RWPE2 (cell line): ENCODE measurements at regions not wholly inside any gene's neighbourhood (a gene's known extent, or its start where the extent isn't known, plus 50 kb on each side); places are given as distances from the start of the nearest gene placed in this dataset.

ENCODE experiments used
- ATAC-seq: fragments of 200-7000 bp; cut with Tn5 transposase; 3 replicates; pipeline ENCODE4 v1.9.1; 2021; ENCODE audit warnings: low read depth
- DNase-seq: peaks from one replicate; pipeline ENCODE4 v3.0.0-alpha.2; 2020; ENCODE audit warnings: low spot score
- H3K27ac ChIP-seq: fragments of 450-650 bp; 2 replicates; pipeline ENCODE4 v1.5.1; 2017; ENCODE audit warnings: mild to moderate bottlenecking; ENCODE audit not compliant: poor library complexity, severe bottlenecking
- H3K27me3 ChIP-seq: fragments of 250-450 bp; sonication (Bioruptor Pico); 2 replicates; pipeline ENCODE4 v1.5.1; 2021; ENCODE audit warnings: mild to moderate bottlenecking, moderate library complexity; ENCODE audit not compliant: insufficient read depth, poor library complexity, severe bottlenecking
- H3K36me3 ChIP-seq: fragments of 250-450 bp; sonication (Bioruptor Pico); 2 replicates; pipeline ENCODE4 v1.5.1; 2020; ENCODE audit warnings: low read depth, mild to moderate bottlenecking, moderate library complexity
- H3K4me1 ChIP-seq: fragments of 250-450 bp; sonication (Bioruptor Pico); 2 replicates; pipeline ENCODE4 v1.5.1; 2021; ENCODE audit warnings: mild to moderate bottlenecking, moderate library complexity; ENCODE audit not compliant: insufficient read depth, poor library complexity, severe bottlenecking
- H3K4me3 ChIP-seq: fragments of 250-450 bp; sonication (Bioruptor Pico); 2 replicates; pipeline ENCODE4 v1.5.1; 2021; ENCODE audit warnings: mild to moderate bottlenecking, moderate library complexity; ENCODE audit not compliant: severe bottlenecking
- H3K9me3 ChIP-seq: fragments of 250-450 bp; sonication (Bioruptor Pico); 2 replicates; pipeline ENCODE4 v1.5.1; 2021; ENCODE audit warnings: mild to moderate bottlenecking, moderate library complexity; ENCODE audit not compliant: severe bottlenecking
- CTCF ChIP-seq: fragments of 450-650 bp; IDR thresholded peaks from one replicate; pipeline ENCODE4 v1.5.1; 2017; ENCODE audit warnings: mild to moderate bottlenecking, moderate library complexity; ENCODE audit not compliant: poor library complexity, severe bottlenecking

DNA sequence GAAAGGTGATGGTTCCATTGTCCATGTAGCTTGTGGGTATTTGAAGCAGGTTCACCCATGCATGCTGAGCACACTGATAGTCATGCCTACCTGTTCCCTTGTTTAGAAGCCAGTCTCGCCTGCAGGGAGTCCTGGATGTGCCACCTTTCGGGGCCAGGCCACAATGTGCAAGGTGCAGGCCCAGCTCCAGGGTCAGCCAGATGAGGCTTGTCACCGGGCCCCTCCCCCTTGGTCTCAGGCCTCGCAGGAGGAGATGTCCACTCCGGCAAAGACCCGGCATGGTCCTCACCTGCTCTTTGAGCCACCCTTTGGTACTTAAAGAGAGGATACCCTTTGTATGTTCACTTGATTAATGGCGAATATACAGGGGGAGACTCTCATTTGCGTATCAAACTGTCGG, 140.4 kb upstream of the RTL1 start:
- Histone ChIP-seq H3K9me3 (no peaks in the 10 kb centered on the region), H3K4me3 (no peak overlapping the region), H3K4me1 (no peaks in the 10 kb centered on the region), H3K27me3 (no peaks in the 10 kb centered on the region), H3K36me3 (peaks cover 8% of the 10 kb centered on the region; the same call in 1 of the 2 replicates), H3K27ac (no peak overlapping the region)
- TF ChIP-seq CTCF, result no peak
- DNase-seq (no peak), ATAC-seq (no peak)

DNA sequence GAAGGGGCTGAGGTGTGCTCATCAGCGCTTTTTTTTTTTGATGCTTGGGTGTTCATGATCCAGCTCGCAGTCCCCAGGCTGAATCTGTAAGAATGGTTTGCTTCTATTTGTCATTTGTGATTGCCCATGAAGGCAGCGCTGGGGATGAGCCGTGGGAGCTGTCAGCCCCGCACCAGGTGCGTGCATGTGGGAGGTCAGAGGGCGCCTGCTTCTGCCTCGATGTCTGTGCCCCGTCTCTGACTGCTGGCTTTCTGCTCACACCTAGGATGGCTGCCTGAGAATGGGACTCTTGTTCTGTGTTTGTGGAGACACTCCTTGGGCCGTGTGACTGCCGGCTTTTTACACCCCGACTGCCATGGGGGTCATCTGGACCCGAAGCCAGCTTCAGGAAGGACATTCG, 141.2 kb upstream of the RTL1 start:
- Histone ChIP-seq H3K4me3 (no peak overlapping the region), H3K27ac (no peak overlapping the region), H3K27me3 (no peaks in the 10 kb centered on the region), H3K36me3 (peaks cover 1% of the 10 kb centered on the region; the same call in 1 of the 2 replicates), H3K9me3 (no peaks in the 10 kb centered on the region), H3K4me1 (no peaks in the 10 kb centered on the region)
- no peak for TF ChIP-seq CTCF
- ATAC-seq (no peak), DNase-seq (no peak)

DNA sequence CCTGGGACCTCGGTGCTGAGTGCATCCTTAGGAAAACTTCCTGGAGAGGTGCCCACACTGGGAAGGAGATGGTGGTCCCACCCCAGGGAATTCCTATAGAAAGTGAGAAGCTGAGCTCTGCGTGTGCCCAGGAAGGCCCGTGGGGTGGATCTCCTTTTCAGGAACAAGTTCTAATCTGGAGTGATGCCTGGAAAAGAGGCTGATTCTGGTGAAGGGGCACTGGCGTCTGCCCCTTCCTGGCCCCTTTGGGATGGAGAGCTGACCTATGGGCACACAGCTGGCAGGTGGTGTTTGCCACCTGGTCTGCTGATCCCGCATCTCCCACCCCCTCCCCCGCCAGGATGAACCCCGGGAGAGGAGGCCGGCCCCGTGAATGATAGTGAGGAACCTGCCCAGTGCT, 142.0 kb upstream of the RTL1 start:
- no peak for ATAC-seq

GRCh38 chr14:101046071-101046470, 142.5 kb upstream of the RTL1 start:
- H3K9me3 ChIP-seq, result no peaks in the 10 kb centered on the region
- H3K4me3 ChIP-seq, result no peak overlapping the region
- no peak for TF ChIP-seq CTCF
- H3K27me3 ChIP-seq, result no peaks in the 10 kb centered on the region
- no peaks in the 10 kb centered on the region for H3K4me1 ChIP-seq
- DNase-seq (no peak), ATAC-seq (no peak)
- H3K27ac ChIP-seq, result no peak overlapping the region
- H3K36me3 ChIP-seq, result no peaks in the 10 kb centered on the region

More for the DNA sequence above, 142.0 kb upstream of the RTL1 start:
- no peaks in the 10 kb centered on the region for H3K27me3 ChIP-seq
- no peaks in the 10 kb centered on the region for H3K9me3 ChIP-seq
- DNase-seq, result no peak
- H3K4me3 ChIP-seq, result no peak overlapping the region
- TF ChIP-seq CTCF, result no peak
- no peaks in the 10 kb centered on the region for H3K36me3 ChIP-seq
- no peaks in the 10 kb centered on the region for H3K4me1 ChIP-seq
- H3K27ac ChIP-seq, result no peak overlapping the region

DNA sequence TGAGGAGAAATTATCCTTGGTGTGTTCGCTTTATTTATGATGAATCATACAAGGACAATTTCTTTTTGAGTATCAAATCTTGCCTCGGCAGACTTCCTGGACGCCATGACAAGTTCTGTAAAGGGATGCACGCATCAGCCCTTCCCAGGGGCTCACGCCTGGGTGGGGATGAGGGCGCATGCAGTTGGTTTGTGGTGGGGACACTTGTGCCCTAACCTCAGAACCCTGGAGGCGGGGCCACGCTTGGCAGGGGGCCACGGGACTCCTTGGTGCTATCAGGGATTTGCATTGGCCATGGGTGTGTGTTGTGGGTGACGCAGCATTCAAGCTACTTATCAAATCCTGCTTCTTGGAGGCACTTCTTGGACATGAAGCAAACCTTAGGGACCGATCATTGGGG, 143.8 kb upstream of the RTL1 start:
- Histone ChIP-seq H3K36me3 (no peaks in the 10 kb centered on the region), H3K9me3 (no peaks in the 10 kb centered on the region), H3K4me1 (no peaks in the 10 kb centered on the region), H3K27me3 (no peaks in the 10 kb centered on the region), H3K27ac (no peak overlapping the region), H3K4me3 (no peak overlapping the region)
- no peak for TF ChIP-seq CTCF
- no peak for DNase-seq
- no peak for ATAC-seq
